Esophagus muscularis mucosa (tissue), 4 donors: ENCODE measurements at regions not wholly inside any gene's neighbourhood (a gene's known extent, or its start where the extent isn't known, plus 50 kb on each side); places are given as distances from the start of the nearest gene placed in this dataset.
A peak's percentile ranks its signal among the peaks of the same experiment; 100 is the strongest.

ENCODE experiments used
- DNase-seq: peaks from one replicate; pipeline ENCODE4 v3.0.0-alpha.2; 2017; ENCODE audit errors: extremely low spot score
- H3K27ac ChIP-seq, 4 donors: fragments of 200-600 bp; sonication (generic); replicated peaks in 1 of 4; 1 replicate in 3 of 4; 2 replicates in 1 of 4; pipeline ENCODE4 v1.5.1; 2016 to 2019; ENCODE audit warnings: mild to moderate bottlenecking in 1 of 4
- H3K27me3 ChIP-seq, 4 donors: fragments of 200-600 bp; sonication (generic); one replicate each; pipeline versions ENCODE4 v1.5.1 to v1.6.0; 2016 to 2019
- H3K36me3 ChIP-seq, 4 donors: fragments of 200-600 bp; sonication (generic); one replicate each; pipeline ENCODE4 v1.5.1; 2016 to 2019
- H3K4me1 ChIP-seq, 4 donors: fragments of 200-600 bp; sonication (generic); one replicate each; pipeline ENCODE4 v1.5.1; 2016 to 2019
- H3K4me3 ChIP-seq, 4 donors: fragments of 200-600 bp; sonication (generic); 1 replicate in 2 of 4; 2 replicates in 2 of 4; pipeline ENCODE4 v1.5.1; 2016 to 2019; ENCODE audit warnings: mild to moderate bottlenecking in 4 of 4, moderate library complexity in 1 of 4
- H3K9me3 ChIP-seq, 4 donors: fragments of 200-600 bp; sonication (generic); 1 replicate in 3 of 4; 2 replicates in 1 of 4; pipeline ENCODE4 v1.5.1; 2016 to 2019
- EP300 ChIP-seq: sonication (generic); formaldehyde crosslinking; IDR thresholded peaks from one replicate; pipeline ENCODE4 v1.6.1; 2017; ENCODE audit warnings: antibody characterized with exemption
- POLR2A ChIP-seq: fragments of 450-650 bp; IDR thresholded peaks from one replicate; pipeline ENCODE4 v1.6.1; 2017; ENCODE audit warnings: antibody characterized with exemption, moderate library complexity, mild to moderate bottlenecking, low read depth
- POLR2AphosphoS5 ChIP-seq, 2 donors: sonication (generic); formaldehyde crosslinking; IDR thresholded peaks; one replicate each; pipeline ENCODE4 v1.6.1; 2017; ENCODE audit warnings: antibody characterized with exemption in 2 of 2
- WGBS: methylation state at CpG from one replicate; pipeline ENCODE4 v1.1.5; 2018; 5-methylcytosine and 5-hydroxymethylcytosine counted together
- intact Hi-C: fragments of 100-400 bp; cut with DNase I; formaldehyde crosslinking; loops from one replicate; pipeline ENCODE4 v1.15.1; 2023
- TF ChIP-seq, protein P1 (sequence below), 3 experiments: fragments of 200-600 bp in 2 of 3; fragments of 450-650 bp in 1 of 3; sonication (generic) in 2 of 3; IDR thresholded peaks; one replicate each; pipeline ENCODE4 v1.5.1; 2017 to 2019; ENCODE audit warnings: antibody characterized with exemption in 3 of 3, mild to moderate bottlenecking in 2 of 3, moderate library complexity in 1 of 3

DNA sequence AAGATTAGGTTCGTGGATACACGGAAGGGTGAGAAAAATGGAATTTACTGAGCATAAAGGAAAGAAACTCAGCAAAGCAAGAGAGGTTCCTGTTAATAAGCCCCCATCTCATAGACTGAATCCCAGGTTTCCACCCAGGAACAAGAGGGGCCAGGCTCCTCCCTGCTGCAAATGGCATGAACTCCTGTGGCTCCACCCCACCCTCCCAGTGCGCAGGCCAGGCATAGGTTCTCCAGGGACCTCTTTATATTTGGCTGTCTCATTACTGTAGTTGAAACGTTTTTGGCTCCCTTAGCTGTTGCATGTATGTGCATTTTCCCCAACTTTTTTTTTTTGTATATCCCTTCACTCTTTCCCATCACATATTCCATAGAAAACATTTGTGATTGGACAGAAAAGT is 217.8 kb upstream of the NRP1 start:
- Histone ChIP-seq H3K4me1 (no peaks in the 10 kb centered on the region), H3K27me3 (no peaks in the 10 kb centered on the region), H3K36me3 (no peaks in the 10 kb centered on the region), H3K4me3 (no peak overlapping the region), H3K9me3 (no peaks in the 10 kb centered on the region), H3K27ac (no peak overlapping the region)
- 84% methylated on average over 4 of the region's 4 CpGs for WGBS
- no peak for DNase-seq
- intact Hi-C loops: no loop called here
- TF ChIP-seq EP300: no peak
- no peak for TF ChIP-seq POLR2A
- TF ChIP-seq POLR2AphosphoS5 (IDR thresholded peaks at IDR 0.05): no peak
- TF ChIP-seq, protein P1, sequence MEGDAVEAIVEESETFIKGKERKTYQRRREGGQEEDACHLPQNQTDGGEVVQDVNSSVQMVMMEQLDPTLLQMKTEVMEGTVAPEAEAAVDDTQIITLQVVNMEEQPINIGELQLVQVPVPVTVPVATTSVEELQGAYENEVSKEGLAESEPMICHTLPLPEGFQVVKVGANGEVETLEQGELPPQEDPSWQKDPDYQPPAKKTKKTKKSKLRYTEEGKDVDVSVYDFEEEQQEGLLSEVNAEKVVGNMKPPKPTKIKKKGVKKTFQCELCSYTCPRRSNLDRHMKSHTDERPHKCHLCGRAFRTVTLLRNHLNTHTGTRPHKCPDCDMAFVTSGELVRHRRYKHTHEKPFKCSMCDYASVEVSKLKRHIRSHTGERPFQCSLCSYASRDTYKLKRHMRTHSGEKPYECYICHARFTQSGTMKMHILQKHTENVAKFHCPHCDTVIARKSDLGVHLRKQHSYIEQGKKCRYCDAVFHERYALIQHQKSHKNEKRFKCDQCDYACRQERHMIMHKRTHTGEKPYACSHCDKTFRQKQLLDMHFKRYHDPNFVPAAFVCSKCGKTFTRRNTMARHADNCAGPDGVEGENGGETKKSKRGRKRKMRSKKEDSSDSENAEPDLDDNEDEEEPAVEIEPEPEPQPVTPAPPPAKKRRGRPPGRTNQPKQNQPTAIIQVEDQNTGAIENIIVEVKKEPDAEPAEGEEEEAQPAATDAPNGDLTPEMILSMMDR (IDR thresholded peaks at IDR 0.05): no peak

DNA sequence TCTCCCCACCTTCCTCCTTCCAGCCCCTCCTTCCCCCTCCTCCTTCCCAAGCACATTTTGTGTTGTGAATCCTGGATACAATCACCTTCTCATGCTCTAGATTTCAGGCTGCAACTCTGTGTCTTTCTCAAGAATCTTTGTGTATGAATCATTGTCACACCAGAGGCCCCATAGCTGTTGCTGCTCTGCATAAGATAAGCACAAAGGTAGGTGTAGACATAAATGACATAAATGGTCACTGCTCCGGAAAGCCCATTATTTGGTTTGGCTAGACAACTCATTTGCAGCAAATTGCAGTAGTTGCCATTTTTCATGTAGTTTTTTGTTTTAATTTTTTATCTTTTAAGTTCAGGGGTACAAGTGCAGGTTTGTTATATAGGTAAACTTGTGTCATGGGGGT is 216.3 kb upstream of the NRP1 start:
- intact Hi-C loops: no loop called here
- WGBS: 92% methylated on average over 1 of the region's 1 CpG
- Histone ChIP-seq H3K27me3 (no peaks in the 10 kb centered on the region), H3K9me3 (no peaks in the 10 kb centered on the region), H3K27ac (no peak overlapping the region), H3K4me1 (no peaks in the 10 kb centered on the region), H3K36me3 (no peaks in the 10 kb centered on the region), H3K4me3 (no peak overlapping the region)
- TF ChIP-seq POLR2A: no peak
- no peak for TF ChIP-seq EP300
- no peak for TF ChIP-seq POLR2AphosphoS5 (IDR thresholded peaks at IDR 0.05)
- TF ChIP-seq, protein P1 (IDR thresholded peaks at IDR 0.05): no peak
- no peak for DNase-seq

DNA sequence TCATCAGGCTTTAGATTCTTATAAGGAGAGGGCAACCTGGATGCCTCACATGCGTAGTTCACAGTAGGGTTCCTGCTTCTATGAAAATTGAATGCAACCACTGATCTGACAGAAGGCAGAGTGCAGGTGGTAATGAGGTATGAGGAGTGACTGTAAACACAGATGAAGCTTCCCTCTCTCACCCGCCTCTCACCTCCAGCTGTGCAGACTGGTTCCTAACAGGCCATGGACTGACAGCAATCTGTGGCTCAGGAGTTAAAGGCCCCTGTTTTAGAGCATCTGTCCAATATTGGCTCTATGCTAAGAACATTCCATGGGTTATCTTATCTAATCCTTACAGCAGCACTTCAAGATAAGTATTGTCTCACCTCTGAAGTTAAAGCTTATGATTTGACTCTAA is 213.5 kb upstream of the NRP1 start:
- H3K4me3 ChIP-seq: no peak overlapping the region
- H3K9me3 ChIP-seq: peaks cover 0 to 6% (median 2%) of the 10 kb centered on the region in 4 donors
- no peaks in the 10 kb centered on the region for H3K36me3 ChIP-seq
- intact Hi-C loops: no loop called here
- no peak for TF ChIP-seq EP300
- no peak for TF ChIP-seq POLR2AphosphoS5 (IDR thresholded peaks at IDR 0.05)
- TF ChIP-seq, protein P1 (IDR thresholded peaks at IDR 0.05): no peak
- no peak for TF ChIP-seq POLR2A
- H3K27ac ChIP-seq: no peak overlapping the region
- 95% methylated on average over 2 of the region's 2 CpGs for WGBS
- no peaks in the 10 kb centered on the region for H3K4me1 ChIP-seq
- peak; percentile 60 for DNase-seq
- no peaks in the 10 kb centered on the region for H3K27me3 ChIP-seq

DNA sequence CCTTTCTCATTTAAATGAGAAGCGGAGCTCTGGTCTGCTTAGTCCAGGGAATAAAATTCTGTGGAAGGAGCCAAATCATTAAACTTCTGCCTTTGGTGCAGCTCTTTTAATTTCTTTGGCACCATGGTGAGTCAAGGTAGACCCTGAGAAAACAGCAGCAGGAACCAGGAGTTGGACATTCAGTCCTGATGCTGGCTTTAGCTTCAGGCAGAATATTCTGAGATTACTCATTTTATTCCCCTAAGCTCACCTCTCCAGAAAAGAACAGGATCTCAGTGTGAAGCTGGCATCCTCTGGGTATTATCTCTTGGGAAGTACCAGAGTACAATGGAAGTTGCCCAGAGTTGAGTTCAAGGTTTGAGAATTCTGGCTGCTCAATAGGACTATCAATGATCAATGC is 211.6 kb upstream of the NRP1 start:
- Histone ChIP-seq H3K27ac (no peak overlapping the region), H3K27me3 (no peaks in the 10 kb centered on the region), H3K4me3 (no peak overlapping the region), H3K36me3 (no peaks in the 10 kb centered on the region), H3K9me3 (peaks cover 0 to 6% (median 2%) of the 10 kb centered on the region in 4 donors), H3K4me1 (no peaks in the 10 kb centered on the region)
- DNase-seq: peak; percentile 37
- 85% methylated on average over 1 of the region's 1 CpG for WGBS
- intact Hi-C loops: no loop called here
- TF ChIP-seq, protein P1 (IDR thresholded peaks at IDR 0.05): no peak
- TF ChIP-seq POLR2A (no peak), EP300 (no peak), POLR2AphosphoS5 (IDR thresholded peaks at IDR 0.05) (no peak)

DNA sequence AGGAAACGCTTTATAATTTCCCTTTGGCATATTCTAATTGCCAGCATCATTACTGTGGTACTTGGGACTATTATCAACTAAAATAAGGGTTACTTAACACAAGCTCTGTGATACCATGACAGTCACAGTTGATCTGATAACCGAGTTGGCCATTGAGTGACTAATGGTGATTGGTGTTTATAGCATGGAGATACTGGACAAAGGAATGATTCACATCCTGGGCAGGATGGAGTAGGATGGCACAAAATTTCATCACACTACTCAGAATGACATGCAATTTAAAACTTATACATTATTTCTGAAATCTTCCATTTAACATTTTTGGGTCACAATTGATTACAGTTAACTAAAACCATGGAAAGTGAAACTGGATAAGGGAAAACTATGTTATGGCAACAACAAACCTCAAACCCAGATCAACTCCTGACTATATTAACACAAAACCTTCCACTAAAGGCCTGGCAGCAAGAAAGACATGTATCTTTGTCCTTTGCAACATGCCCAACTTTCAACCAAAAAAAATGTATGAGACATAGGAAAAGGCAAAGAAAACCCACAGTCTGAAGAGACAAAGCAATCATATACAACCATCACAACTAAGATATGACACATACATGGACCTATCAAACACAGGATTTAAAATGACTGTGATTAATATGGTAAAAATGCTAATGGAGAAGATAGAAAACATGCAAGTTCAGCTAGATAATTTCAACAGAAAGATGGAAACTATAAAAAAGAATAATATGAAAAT is 208.5 kb upstream of the NRP1 start:
- no peak overlapping the region for H3K4me3 ChIP-seq
- no peaks in the 10 kb centered on the region for H3K4me1 ChIP-seq
- intact Hi-C loops: no loop called here
- no peaks in the 10 kb centered on the region for H3K27me3 ChIP-seq
- H3K27ac ChIP-seq: no peak overlapping the region
- WGBS: 90% methylated on average over 2 of the region's 2 CpGs
- H3K9me3 ChIP-seq: peaks cover 0 to 6% (median 2%) of the 10 kb centered on the region in 4 donors
- H3K36me3 ChIP-seq: no peaks in the 10 kb centered on the region
- no peak for DNase-seq
- TF ChIP-seq POLR2A (no peak), EP300 (no peak), POLR2AphosphoS5 (IDR thresholded peaks at IDR 0.05) (no peak)
- TF ChIP-seq, protein P1 (IDR thresholded peaks at IDR 0.05): no peak
